ENCODE measurements at regions not wholly inside any gene's neighbourhood (a gene's known extent, or its start where the extent isn't known, plus 50 kb on each side); places are given as distances from the start of the nearest gene placed in this dataset.
"Not testable (repeated sequence)": the region's sequence is repeated elsewhere in the genome, so short reads cannot be mapped to it uniquely, and the experiment has no call there.

DNA sequence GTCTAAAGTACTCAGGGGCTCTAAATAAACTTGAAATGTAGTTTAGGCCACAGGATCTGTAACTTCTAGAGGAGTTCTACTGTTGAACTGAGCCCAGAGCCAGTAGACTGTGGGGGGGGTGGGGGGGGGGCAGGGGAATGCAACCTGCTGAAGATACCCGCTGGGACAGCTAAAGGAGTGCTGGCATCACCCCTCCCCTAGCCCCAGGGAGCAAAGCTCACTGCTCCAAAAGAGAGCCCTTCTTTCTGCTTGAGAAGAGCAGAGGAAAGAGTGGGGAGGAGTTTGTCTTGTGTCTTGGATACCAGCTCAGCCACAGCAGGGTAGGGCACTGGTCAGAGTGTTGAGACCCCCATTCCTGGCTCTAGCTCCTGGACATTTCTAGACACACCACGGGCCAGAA is 414.0 kb upstream of the KLHL29 start:
- Histone ChIP-seq H3K36me3 (replicated peaks; ENCODE audit: low read depth, low read length) (no peaks in the 10 kb centered on the region), H3K27me3 (ENCODE audit: low read depth, low read length) (no peaks in the 10 kb centered on the region), H3K27ac (ENCODE audit: low read length) (no peak overlapping the region), H3K9me3 (ENCODE audit: insufficient read depth, low read length) (no peaks in the 10 kb centered on the region), H3K4me2 (ENCODE audit: low read length) (no peak overlapping the region), H3K4me1 (ENCODE audit: low read length) (no peaks in the 10 kb centered on the region), H3K79me2 (ENCODE audit: low read length) (no peaks in the 10 kb centered on the region), H4K20me1 (ENCODE audit: insufficient read depth, low read length) (no peaks in the 10 kb centered on the region), H3K9ac (ENCODE audit: low read length) (no peak overlapping the region), H2AFZ (ENCODE audit: low read depth, low read length) (no peak overlapping the region), H3K4me3 (ENCODE audit: low read length) (no peak overlapping the region)
- TF ChIP-seq EZH2phosphoT487 (IDR thresholded peaks at IDR 0.05; ENCODE audit: low read depth) (no peak), CTCF (IDR thresholded peaks at IDR 0.05; ENCODE audit: low read depth, low read length) (no peak)

DNA sequence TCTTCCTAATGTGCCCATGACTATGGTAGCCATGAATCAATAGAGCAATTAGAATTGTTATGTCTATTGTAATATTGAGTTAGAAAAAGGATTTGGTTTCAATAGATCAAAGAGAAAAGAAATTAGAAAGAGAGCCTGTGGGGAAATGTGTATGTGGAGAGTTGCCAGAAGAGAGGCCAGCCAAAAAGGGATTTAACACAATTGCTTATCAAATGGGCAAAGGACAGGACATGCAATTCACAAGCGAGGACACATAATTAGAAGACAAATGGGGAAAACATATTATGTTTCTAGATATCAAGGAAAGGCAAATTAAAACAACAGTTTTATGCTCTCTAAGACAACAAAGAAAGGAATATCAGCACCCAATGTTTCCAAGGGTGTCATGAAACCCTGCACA is 403.2 kb upstream of the KLHL29 start:
- H3K27me3 ChIP-seq (ENCODE audit: low read depth, low read length), result no peaks in the 10 kb centered on the region
- TF ChIP-seq EZH2phosphoT487 (IDR thresholded peaks at IDR 0.05; ENCODE audit: low read depth) (no peak), CTCF (IDR thresholded peaks at IDR 0.05; ENCODE audit: low read depth, low read length) (no peak)
- no peak overlapping the region for H3K4me3 ChIP-seq (ENCODE audit: low read length)
- no peak overlapping the region for H3K4me2 ChIP-seq (ENCODE audit: low read length)
- no peak overlapping the region for H3K27ac ChIP-seq (ENCODE audit: low read length)
- no peaks in the 10 kb centered on the region for H3K9me3 ChIP-seq (ENCODE audit: insufficient read depth, low read length)
- no peaks in the 10 kb centered on the region for H4K20me1 ChIP-seq (ENCODE audit: insufficient read depth, low read length)
- no peaks in the 10 kb centered on the region for H3K36me3 ChIP-seq (replicated peaks; ENCODE audit: low read depth, low read length)
- no peak overlapping the region for H2AFZ ChIP-seq (ENCODE audit: low read depth, low read length)
- no peaks in the 10 kb centered on the region for H3K4me1 ChIP-seq (ENCODE audit: low read length)
- H3K9ac ChIP-seq (ENCODE audit: low read length), result no peak overlapping the region
- H3K79me2 ChIP-seq (ENCODE audit: low read length), result no peaks in the 10 kb centered on the region

GRCh38 chr2:22984152-22984551 is 400.8 kb upstream of the KLHL29 start:
- H4K20me1 ChIP-seq (ENCODE audit: insufficient read depth, low read length); H3K4me2 ChIP-seq (ENCODE audit: low read length); H3K79me2 ChIP-seq (ENCODE audit: low read length); H3K9ac ChIP-seq (ENCODE audit: low read length); H3K27ac ChIP-seq (ENCODE audit: low read length); H3K27me3 ChIP-seq (ENCODE audit: low read depth, low read length); H3K4me3 ChIP-seq (ENCODE audit: low read length); H2AFZ ChIP-seq (ENCODE audit: low read depth, low read length); H3K4me1 ChIP-seq (ENCODE audit: low read length); H3K9me3 ChIP-seq (ENCODE audit: insufficient read depth, low read length); H3K36me3 ChIP-seq (replicated peaks; ENCODE audit: low read depth, low read length): not testable (repeated sequence)

DNA sequence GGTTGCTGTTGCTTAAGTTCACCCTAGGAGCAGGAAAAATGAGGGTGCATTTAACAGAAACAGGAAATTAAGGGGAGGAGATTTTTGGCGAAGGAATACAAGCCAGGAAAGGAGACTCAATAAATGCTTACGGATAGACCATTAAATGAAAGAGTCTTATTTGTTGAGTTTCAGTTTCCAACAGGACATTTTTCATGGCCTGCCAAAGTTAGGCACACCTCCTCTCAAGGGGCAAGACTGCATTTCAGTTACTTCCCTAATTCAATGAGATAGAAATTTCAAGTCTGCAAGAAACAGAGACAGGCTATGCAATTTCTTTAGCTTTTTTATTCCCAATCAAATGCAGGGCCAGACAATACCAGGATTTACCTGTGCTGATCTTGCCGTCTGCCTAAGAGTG is 394.7 kb upstream of the KLHL29 start:
- H3K9ac ChIP-seq (ENCODE audit: low read length), result no peak overlapping the region
- no peaks in the 10 kb centered on the region for H3K27me3 ChIP-seq (ENCODE audit: low read depth, low read length)
- H2AFZ ChIP-seq (ENCODE audit: low read depth, low read length), result no peak overlapping the region
- H4K20me1 ChIP-seq (ENCODE audit: insufficient read depth, low read length), result no peaks in the 10 kb centered on the region
- H3K4me2 ChIP-seq (ENCODE audit: low read length), result no peak overlapping the region
- H3K4me1 ChIP-seq (ENCODE audit: low read length), result no peaks in the 10 kb centered on the region
- H3K4me3 ChIP-seq (ENCODE audit: low read length), result no peak overlapping the region
- H3K79me2 ChIP-seq (ENCODE audit: low read length), result no peaks in the 10 kb centered on the region
- no peaks in the 10 kb centered on the region for H3K9me3 ChIP-seq (ENCODE audit: insufficient read depth, low read length)
- no peak overlapping the region for H3K27ac ChIP-seq (ENCODE audit: low read length)
- TF ChIP-seq EZH2phosphoT487 (IDR thresholded peaks at IDR 0.05; ENCODE audit: low read depth) (no peak), CTCF (IDR thresholded peaks at IDR 0.05; ENCODE audit: low read depth, low read length) (no peak)
- H3K36me3 ChIP-seq (replicated peaks; ENCODE audit: low read depth, low read length), result no peaks in the 10 kb centered on the region

DNA sequence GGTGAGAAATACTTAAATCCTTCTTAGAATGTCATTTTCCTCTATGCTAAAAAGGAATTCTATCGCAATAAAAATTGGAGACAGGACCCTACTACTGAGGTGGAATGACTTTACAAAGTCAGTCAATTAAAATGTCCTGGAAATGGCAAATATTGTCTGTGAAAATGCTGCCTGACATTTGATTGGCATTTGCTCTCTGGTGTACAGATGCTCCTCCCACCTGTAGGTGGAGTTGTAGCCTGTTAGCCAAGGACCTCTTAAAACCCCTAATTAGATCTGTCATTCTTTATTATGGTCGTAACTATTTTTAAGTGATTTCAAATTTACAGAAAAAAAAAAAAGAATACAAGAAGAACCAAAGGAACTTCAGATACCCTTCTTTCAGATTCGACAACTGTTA is 393.1 kb upstream of the KLHL29 start:
- Histone ChIP-seq H3K4me1 (ENCODE audit: low read length) (no peaks in the 10 kb centered on the region), H3K4me3 (ENCODE audit: low read length) (no peak overlapping the region), H3K9ac (ENCODE audit: low read length) (no peak overlapping the region), H2AFZ (ENCODE audit: low read depth, low read length) (no peak overlapping the region), H4K20me1 (ENCODE audit: insufficient read depth, low read length) (no peaks in the 10 kb centered on the region), H3K36me3 (replicated peaks; ENCODE audit: low read depth, low read length) (no peaks in the 10 kb centered on the region), H3K4me2 (ENCODE audit: low read length) (no peak overlapping the region), H3K9me3 (ENCODE audit: insufficient read depth, low read length) (no peaks in the 10 kb centered on the region), H3K27me3 (ENCODE audit: low read depth, low read length) (no peaks in the 10 kb centered on the region), H3K79me2 (ENCODE audit: low read length) (no peaks in the 10 kb centered on the region), H3K27ac (ENCODE audit: low read length) (no peak overlapping the region)
- TF ChIP-seq CTCF (IDR thresholded peaks at IDR 0.05; ENCODE audit: low read depth, low read length) (peak; percentile 24), EZH2phosphoT487 (IDR thresholded peaks at IDR 0.05; ENCODE audit: low read depth) (no peak)
